H9 (cell line): ENCODE measurements at regions not wholly inside any gene's neighbourhood (a gene's known extent, or its start where the extent isn't known, plus 50 kb on each side); places are given as distances from the start of the nearest gene placed in this dataset.

Source experiments
- DNase-seq: peaks from one replicate; pipeline ENCODE4 v3.0.0-alpha.2; 2017
- H2AFZ ChIP-seq: one replicate; pipeline ENCODE4 v1.6.1; 2013; ENCODE audit warnings: mild to moderate bottlenecking, low read length, control low read depth, moderate library complexity
- H2AK5ac ChIP-seq: 2 replicates; pipeline ENCODE4 v1.6.1; 2013; ENCODE audit warnings: low read length, control low read depth, mixed read lengths; ENCODE audit not compliant: insufficient read length
- H2BK120ac ChIP-seq: one replicate; pipeline ENCODE4 v1.6.1; 2013; ENCODE audit warnings: low read depth, mild to moderate bottlenecking, low read length, control low read depth, inconsistent platforms; ENCODE audit not compliant: poor library complexity, severe bottlenecking
- H2BK12ac ChIP-seq: 2 replicates; pipeline ENCODE4 v1.6.1; 2013; ENCODE audit warnings: low read length, control low read depth, mixed read lengths, low read depth; ENCODE audit not compliant: insufficient read length
- H2BK15ac ChIP-seq: 2 replicates; pipeline ENCODE4 v1.6.1; 2013; ENCODE audit warnings: low read depth, low read length, control low read depth
- H2BK20ac ChIP-seq: one replicate; pipeline ENCODE4 v1.6.1; 2013; ENCODE audit warnings: low read depth, mild to moderate bottlenecking, low read length, control low read depth, inconsistent platforms; ENCODE audit not compliant: poor library complexity, severe bottlenecking
- H2BK5ac ChIP-seq: 2 replicates; pipeline ENCODE4 v1.6.1; 2013; ENCODE audit warnings: low read length, control low read depth, mixed read lengths; ENCODE audit not compliant: insufficient read length
- H3K14ac ChIP-seq: 2 replicates; pipeline ENCODE4 v1.6.1; 2013; ENCODE audit warnings: low read length, control low read depth; ENCODE audit not compliant: insufficient read depth
- H3K18ac ChIP-seq: 2 replicates; pipeline ENCODE4 v1.6.1; 2013; ENCODE audit warnings: low read depth, mild to moderate bottlenecking, mixed read lengths, low read length, control low read depth; ENCODE audit not compliant: insufficient read length
- H3K23ac ChIP-seq: 2 replicates; pipeline ENCODE4 v1.6.1; 2013; ENCODE audit warnings: low read length, control low read depth, mixed read lengths, low read depth; ENCODE audit not compliant: insufficient read length
- H3K23me2 ChIP-seq: 2 replicates; pipeline ENCODE4 v1.6.1; 2013; ENCODE audit warnings: low read depth, mild to moderate bottlenecking, mixed read lengths, low read length, control low read depth; ENCODE audit not compliant: insufficient read length, poor library complexity, severe bottlenecking
- H3K27ac ChIP-seq: 2 replicates; pipeline ENCODE4 v1.5.1; 2013; ENCODE audit warnings: low read length, control low read depth, mixed read lengths, low read depth; ENCODE audit not compliant: insufficient read length
- H3K27me3 ChIP-seq: 2 replicates; pipeline ENCODE4 v1.6.1; 2013; ENCODE audit warnings: low read length, control low read depth, inconsistent platforms; ENCODE audit not compliant: insufficient read depth
- H3K4ac ChIP-seq: 2 replicates; pipeline ENCODE4 v1.6.1; 2013; ENCODE audit warnings: low read depth, mild to moderate bottlenecking, control low read depth, inconsistent platforms, low read length, moderate library complexity
- H3K4me1 ChIP-seq: 2 replicates; pipeline ENCODE4 v1.6.1; 2013; ENCODE audit warnings: low read length, control low read depth, inconsistent platforms; ENCODE audit not compliant: insufficient read depth
- H3K4me2 ChIP-seq: 2 replicates; pipeline ENCODE4 v1.6.1; 2013; ENCODE audit warnings: low read length, control low read depth, mixed read lengths; ENCODE audit not compliant: insufficient read length, insufficient read depth
- H3K56ac ChIP-seq: 2 replicates; pipeline ENCODE4 v1.6.1; 2013; ENCODE audit warnings: low read depth, mild to moderate bottlenecking, mixed read lengths, low read length, control low read depth; ENCODE audit not compliant: insufficient read length
- H3K79me1 ChIP-seq: 2 replicates; pipeline ENCODE4 v1.6.1; 2013; ENCODE audit warnings: low read depth, mild to moderate bottlenecking, moderate library complexity, low read length, control low read depth, inconsistent platforms; ENCODE audit not compliant: insufficient read depth, poor library complexity, severe bottlenecking
- H3K79me2 ChIP-seq: 2 replicates; pipeline ENCODE4 v1.6.1; 2013; ENCODE audit warnings: low read length, control low read depth, inconsistent platforms; ENCODE audit not compliant: insufficient read depth
- H3K9ac ChIP-seq: 2 replicates; pipeline ENCODE4 v1.6.1; 2013; ENCODE audit warnings: low read length, control low read depth, mixed read lengths; ENCODE audit not compliant: insufficient read length; ENCODE audit errors: extremely low read depth
- H3K9me3 ChIP-seq: one replicate; pipeline ENCODE4 v1.6.1; 2013; ENCODE audit warnings: low read depth, low read length, inconsistent platforms; ENCODE audit not compliant: control insufficient read depth
- H3T11ph ChIP-seq: one replicate; pipeline ENCODE4 v1.6.1; 2013; ENCODE audit warnings: mild to moderate bottlenecking, low read length, control low read depth, inconsistent platforms
- H4K20me1 ChIP-seq: one replicate; pipeline ENCODE4 v1.6.1; 2013; ENCODE audit not compliant: control insufficient read depth, insufficient read length, insufficient read depth
- H4K5ac ChIP-seq: 2 replicates; pipeline ENCODE4 v1.6.1; 2013; ENCODE audit warnings: low read depth, mild to moderate bottlenecking, mixed read lengths, low read length, control low read depth; ENCODE audit not compliant: insufficient read length
- H4K8ac ChIP-seq: replicated peaks from 2 replicates; pipeline ENCODE4 v1.6.1; 2013; ENCODE audit warnings: low read length, control low read depth, mixed read lengths, low read depth; ENCODE audit not compliant: insufficient read length
- H4K91ac ChIP-seq: 2 replicates; pipeline ENCODE4 v1.6.1; 2013; ENCODE audit warnings: low read depth, mild to moderate bottlenecking, moderate library complexity, mixed read lengths, low read length, control low read depth; ENCODE audit not compliant: insufficient read length
- H3K27ac Mint-ChIP-seq, 3 experiments: 2 replicates in 2 of 3; 3 replicates in 1 of 3; pipeline ENCODE4 v1.8.0; 2020 to 2021; ENCODE audit warnings: mixed read lengths in 3 of 3, mild to moderate bottlenecking in 1 of 3, moderate library complexity in 1 of 3
- H3K27me3 Mint-ChIP-seq: 2 replicates; pipeline ENCODE4 v1.8.0; 2021; ENCODE audit warnings: low read depth, mild to moderate bottlenecking, moderate library complexity, mixed read lengths
- H3K36me3 Mint-ChIP-seq, 3 experiments: 2 replicates in 2 of 3; 3 replicates in 1 of 3; pipeline ENCODE4 v1.8.0; 2020 to 2021; ENCODE audit warnings: low read depth in 3 of 3, mixed read lengths in 3 of 3; ENCODE audit not compliant: insufficient read depth in 1 of 3
- H3K4me1 Mint-ChIP-seq, 2 experiments: 2 replicates each; pipeline ENCODE4 v1.8.0; 2020; ENCODE audit warnings: mixed read lengths in 2 of 2
- H3K4me3 Mint-ChIP-seq, 2 experiments: 2 replicates in 1 of 2; 3 replicates in 1 of 2; pipeline ENCODE4 v1.8.0; 2020 to 2021; ENCODE audit warnings: mild to moderate bottlenecking in 2 of 2, mixed read lengths in 2 of 2, moderate library complexity in 1 of 2
- H3K9me3 Mint-ChIP-seq, 2 experiments: 2 replicates in 1 of 2; 3 replicates in 1 of 2; pipeline ENCODE4 v1.8.0; 2020; ENCODE audit warnings: mild to moderate bottlenecking in 2 of 2, mixed read lengths in 2 of 2, moderate library complexity in 1 of 2
- CTCF ChIP-seq: fragments of 200-600 bp; sonication (generic); conservative IDR thresholded peaks from 3 replicates; pipeline ENCODE4 v1.8.0; 2021; ENCODE audit warnings: antibody characterized with exemption, mild to moderate bottlenecking
- WGBS: extraction: QIAGEN DNeasy Blood & Tissue Kit; methylation state at CpG from one replicate; pipeline ENCODE4 v1.1.7; 2013; ENCODE audit warnings: missing lambda C conversion rate, low lambda C conversion rate, mixed read lengths; ENCODE audit not compliant: insufficient read length; ENCODE audit errors: extremely low coverage; 5-methylcytosine and 5-hydroxymethylcytosine counted together

DNA sequence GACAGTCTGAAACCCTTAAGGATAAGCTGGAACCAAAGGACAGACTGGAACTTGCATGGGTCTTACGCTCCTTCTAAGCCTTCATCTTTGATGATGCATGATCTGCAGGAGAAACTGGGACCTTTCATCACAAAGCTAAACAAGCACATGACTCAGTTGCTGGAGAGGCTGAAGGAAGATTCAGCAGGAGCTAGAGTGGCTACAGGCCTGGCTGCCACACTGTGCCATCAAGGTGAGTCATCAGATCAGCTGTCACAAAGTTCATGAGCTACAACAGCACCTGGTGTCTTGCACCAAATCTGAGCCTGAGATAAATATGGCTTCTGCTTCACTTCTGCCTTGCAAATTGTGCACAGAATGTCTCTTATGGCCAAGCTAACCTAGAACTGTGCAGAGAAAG lies 95.5 kb upstream of the MARK1 start:
- Histone ChIP-seq H3K4ac (no peak overlapping the region), H2BK120ac (no peak overlapping the region), H3T11ph (no peak overlapping the region), H3K56ac (no peak overlapping the region), H4K91ac (no peak overlapping the region), H4K5ac (no peak overlapping the region), H2BK12ac (no peak overlapping the region), H4K20me1 (no peaks in the 10 kb centered on the region), H2BK5ac (no peak overlapping the region), H3K23ac (no peak overlapping the region), H3K4me2 (no peak overlapping the region), H2AK5ac (no peak overlapping the region), H2BK20ac (no peak overlapping the region), H3K79me1 (no peaks in the 10 kb centered on the region), H3K23me2 (no peaks in the 10 kb centered on the region), H2BK15ac (no peak overlapping the region), H2AFZ (no peak overlapping the region), H3K18ac (no peak overlapping the region), H3K27ac (no peak overlapping the region), H3K9ac (no peak overlapping the region), H3K27me3 (no peaks in the 10 kb centered on the region), H3K14ac (no peak overlapping the region), H4K8ac (no peak overlapping the region), H3K9me3 (no peaks in the 10 kb centered on the region), H3K4me1 (peaks cover 3% of the 10 kb centered on the region; the same call in 1 of the 2 replicates), H3K79me2 (no peaks in the 10 kb centered on the region)
- Mint-ChIP-seq H3K9me3 (no peaks in the 10 kb centered on the region), H3K27me3 (no peaks in the 10 kb centered on the region), H3K36me3 (no peaks in the 10 kb centered on the region; a peak in 1 of 7 replicates), H3K4me1 (peaks cover 7% of the 10 kb centered on the region in 2 experiments), H3K27ac (no peak overlapping the region), H3K4me3 (no peak overlapping the region)
- TF ChIP-seq CTCF: no peak
- no CpG with 5 or more reads among the region's 1 CpG for WGBS
- DNase-seq: no peak
